Natural killer cell (primary cell): ENCODE measurements at regions not wholly inside any gene's neighbourhood (a gene's known extent, or its start where the extent isn't known, plus 50 kb on each side); places are given as distances from the start of the nearest gene placed in this dataset.

Experiments used
- ATAC-seq, 3 donors: fragments of 150-1000 bp in 2 of 3; fragments of 200-7000 bp in 1 of 3; cut with Tn5 transposase; 1 replicate in 1 of 3; 2 replicates in 2 of 3; pipeline ENCODE4 v1.10.0; 2021; ENCODE audit warnings: mild to moderate bottlenecking in 2 of 3, moderate library complexity in 2 of 3
- DNase-seq, 2 donors: peaks; one replicate each; pipeline versions ENCODE4 v3.0.0 to v3.0.0-alpha.2; 2013 to 2021; ENCODE audit warnings: mixed read lengths in 1 of 2
- H3K27ac ChIP-seq: one replicate; pipeline ENCODE4 v1.5.1; 2013; ENCODE audit warnings: mild to moderate bottlenecking, low read length
- H3K27me3 ChIP-seq: one replicate; pipeline ENCODE4 v1.6.1; 2013; ENCODE audit warnings: low read length; ENCODE audit not compliant: control insufficient read depth, insufficient read depth
- H3K36me3 ChIP-seq: one replicate; pipeline ENCODE4 v1.6.1; 2013; ENCODE audit warnings: low read length; ENCODE audit not compliant: control insufficient read depth, insufficient read depth
- H3K4me1 ChIP-seq: one replicate; pipeline ENCODE4 v1.6.1; 2013; ENCODE audit warnings: low read length; ENCODE audit not compliant: control insufficient read depth, insufficient read depth
- H3K4me3 ChIP-seq: one replicate; pipeline ENCODE4 v1.5.1; 2013; ENCODE audit warnings: low read length
- H3K9me3 ChIP-seq: one replicate; pipeline ENCODE4 v1.6.1; 2013; ENCODE audit warnings: low read length; ENCODE audit not compliant: control insufficient read depth, insufficient read depth
- H3K27ac Mint-ChIP-seq, 2 donors: one replicate each; pipeline ENCODE4 v1.8.0; 2022; ENCODE audit warnings: mild to moderate bottlenecking in 2 of 2, mixed read lengths in 2 of 2, moderate library complexity in 1 of 2
- H3K27me3 Mint-ChIP-seq, 2 donors: one replicate each; pipeline ENCODE4 v1.8.0; 2022; ENCODE audit warnings: low read depth in 2 of 2, mixed read lengths in 2 of 2
- H3K36me3 Mint-ChIP-seq: one replicate; pipeline ENCODE4 v1.8.0; 2022; ENCODE audit warnings: mixed read lengths
- H3K4me1 Mint-ChIP-seq, 2 donors: one replicate each; pipeline ENCODE4 v1.8.0; 2022; ENCODE audit warnings: mixed read lengths in 2 of 2
- H3K4me3 Mint-ChIP-seq: one replicate; pipeline ENCODE4 v1.8.0; 2022; ENCODE audit warnings: mild to moderate bottlenecking, moderate library complexity, mixed read lengths
- H3K9me3 Mint-ChIP-seq, 2 donors: one replicate each; pipeline ENCODE4 v1.8.0; 2022; ENCODE audit warnings: mixed read lengths in 2 of 2
- CTCF ChIP-seq: fragments of 200-600 bp; IDR thresholded peaks from one replicate; pipeline ENCODE4 v1.8.0; 2022; ENCODE audit warnings: antibody characterized with exemption
- WGBS: methylation state at CpG from one replicate; pipeline ENCODE4 v1.1.7; 2013; ENCODE audit warnings: missing lambda C conversion rate; ENCODE audit not compliant: insufficient coverage; 5-methylcytosine and 5-hydroxymethylcytosine counted together
- intact Hi-C: fragments of 100-400 bp; cut with micrococcal nuclease; formaldehyde crosslinking; loops from one replicate; pipeline ENCODE4 v1.14.2; 2022

- TF ChIP-seq CTCF: no peak
- peaks cover 14% of the 10 kb centered on the region for H3K9me3 ChIP-seq
- no peak for DNase-seq
- intact Hi-C loops: no loop called here
- H3K4me3 ChIP-seq: no peak overlapping the region
- no peak for ATAC-seq
- no peaks in the 10 kb centered on the region for H3K4me1 Mint-ChIP-seq
- no peak overlapping the region for H3K4me3 Mint-ChIP-seq
- no peaks in the 10 kb centered on the region for H3K36me3 ChIP-seq
- WGBS: 95% methylated on average over 5 of the region's 5 CpGs
- H3K4me1 ChIP-seq: no peaks in the 10 kb centered on the region
- H3K36me3 Mint-ChIP-seq: peaks cover 5% of the 10 kb centered on the region
- no peaks in the 10 kb centered on the region for H3K27me3 ChIP-seq
- no peak overlapping the region for H3K27ac ChIP-seq
- peaks cover 10 to 16% of the 10 kb centered on the region in 2 donors for H3K9me3 Mint-ChIP-seq
- H3K27me3 Mint-ChIP-seq: no peaks in the 10 kb centered on the region
- H3K27ac Mint-ChIP-seq: no peak overlapping the region
Observed at GRCh38 chr4:96766359-96766758, 926.5 kb downstream of the PDHA2 start.

- Mint-ChIP-seq H3K4me1 (no peaks in the 10 kb centered on the region), H3K36me3 (no peaks in the 10 kb centered on the region), H3K4me3 (no peak overlapping the region), H3K27ac (no peak overlapping the region), H3K27me3 (no peaks in the 10 kb centered on the region), H3K9me3 (peaks cover 10 to 17% of the 10 kb centered on the region in 2 donors)
- Histone ChIP-seq H3K4me1 (no peaks in the 10 kb centered on the region), H3K36me3 (no peaks in the 10 kb centered on the region), H3K9me3 (peaks cover 14% of the 10 kb centered on the region), H3K27me3 (no peaks in the 10 kb centered on the region), H3K4me3 (no peak overlapping the region), H3K27ac (no peak overlapping the region)
- ATAC-seq (no peak), DNase-seq (no peak)
- intact Hi-C loops: no loop called here
- WGBS: 96% methylated on average over 3 of the region's 5 CpGs
- TF ChIP-seq CTCF: no peak
Observed at GRCh38 chr4:96767815-96768480, 928.1 kb downstream of the PDHA2 start.

- WGBS: 64% methylated on average over 1 of the region's 2 CpGs
- intact Hi-C loops: no loop called here
- H3K36me3 ChIP-seq: no peaks in the 10 kb centered on the region
- H3K27ac Mint-ChIP-seq: no peak overlapping the region
- H3K4me1 Mint-ChIP-seq: no peaks in the 10 kb centered on the region
- H3K4me3 Mint-ChIP-seq: no peak overlapping the region
- H3K9me3 Mint-ChIP-seq: peaks cover 8 to 22% of the 10 kb centered on the region in 2 donors
- H3K27me3 ChIP-seq: no peaks in the 10 kb centered on the region
- peaks cover 5% of the 10 kb centered on the region for H3K36me3 Mint-ChIP-seq
- no peak for TF ChIP-seq CTCF
- peaks cover 4% of the 10 kb centered on the region for H3K9me3 ChIP-seq
- H3K27me3 Mint-ChIP-seq: no peaks in the 10 kb centered on the region
- no peak overlapping the region for H3K4me3 ChIP-seq
- H3K27ac ChIP-seq: no peak overlapping the region
- ATAC-seq (no peak), DNase-seq (no peak)
- no peaks in the 10 kb centered on the region for H3K4me1 ChIP-seq
Observed at GRCh38 chr4:96775501-96775900, 935.6 kb downstream of the PDHA2 start.

- TF ChIP-seq CTCF: no peak
- H3K4me3 Mint-ChIP-seq: no peak overlapping the region
- H3K9me3 Mint-ChIP-seq: peaks cover 10 to 23% of the 10 kb centered on the region in 2 donors
- ATAC-seq: no peak
- no peaks in the 10 kb centered on the region for H3K4me1 Mint-ChIP-seq
- no peaks in the 10 kb centered on the region for H3K27me3 ChIP-seq
- no peak overlapping the region for H3K27ac ChIP-seq
- no peaks in the 10 kb centered on the region for H3K4me1 ChIP-seq
- no peaks in the 10 kb centered on the region for H3K36me3 ChIP-seq
- H3K9me3 ChIP-seq: peaks cover 4% of the 10 kb centered on the region
- intact Hi-C loops: no loop called here
- no peak overlapping the region for H3K4me3 ChIP-seq
- WGBS: 89% methylated on average over 1 of the region's 2 CpGs
- no peak for DNase-seq
- no peak overlapping the region for H3K27ac Mint-ChIP-seq
- H3K27me3 Mint-ChIP-seq: no peaks in the 10 kb centered on the region
- H3K36me3 Mint-ChIP-seq: peaks cover 5% of the 10 kb centered on the region
Observed at GRCh38 chr4:96776920-96777527, 937.1 kb downstream of the PDHA2 start.
